GM19351 (cell line): ENCODE measurements at regions not wholly inside any gene's neighbourhood (a gene's known extent, or its start where the extent isn't known, plus 50 kb on each side); places are given as distances from the start of the nearest gene placed in this dataset.

Experiments used
- ATAC-seq: cut with Tn5 transposase; IDR thresholded peaks from one replicate; pipeline ENCODE4 v1.9.1; 2021; ENCODE audit warnings: mild to moderate bottlenecking, moderate library complexity; ENCODE audit not compliant: unreplicated experiment

DNA sequence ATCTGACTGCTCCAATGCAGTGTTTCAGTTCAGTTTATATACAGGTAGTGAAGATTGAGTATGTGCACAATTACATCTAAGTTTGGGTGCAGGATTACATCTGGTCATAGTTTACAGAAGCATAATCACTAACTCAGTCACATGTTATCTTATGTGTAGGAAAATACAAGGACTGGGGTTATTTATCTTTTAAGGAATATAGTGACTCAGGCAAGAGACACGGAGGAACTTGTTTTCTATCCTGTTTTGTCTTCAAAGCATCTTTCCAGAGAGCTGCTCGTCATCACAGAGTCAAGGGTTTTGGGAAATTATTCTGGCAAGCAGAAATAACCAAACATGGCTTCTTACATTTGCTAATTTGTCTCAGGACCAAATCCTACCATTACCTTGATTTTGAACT lies 1371.5 kb upstream of the TMEFF2 start:
- ATAC-seq: no peak

- ATAC-seq: no peak
Observed at GRCh38 chr2:193562031-193562430, 1367.3 kb upstream of the TMEFF2 start.

DNA sequence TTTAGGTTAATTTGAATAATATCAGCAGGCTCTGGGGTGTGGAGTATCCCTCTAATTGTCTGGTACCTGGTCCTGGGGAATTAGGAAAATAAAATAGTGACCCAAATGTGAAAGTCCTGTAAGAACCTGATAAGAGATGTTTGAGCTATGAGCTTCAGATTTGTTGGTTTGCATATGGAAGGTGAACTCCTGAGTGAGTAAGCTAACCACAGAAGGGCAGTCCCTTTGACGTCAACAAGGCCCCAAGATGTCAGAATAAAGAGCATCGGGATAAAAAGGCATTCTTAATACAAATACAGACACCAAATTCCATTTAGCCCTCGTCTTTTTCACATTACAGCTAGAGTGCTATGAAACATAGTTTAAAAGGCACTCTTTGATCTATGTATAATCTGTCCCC lies 1366.3 kb upstream of the TMEFF2 start:
- peak; percentile 50 for ATAC-seq

DNA sequence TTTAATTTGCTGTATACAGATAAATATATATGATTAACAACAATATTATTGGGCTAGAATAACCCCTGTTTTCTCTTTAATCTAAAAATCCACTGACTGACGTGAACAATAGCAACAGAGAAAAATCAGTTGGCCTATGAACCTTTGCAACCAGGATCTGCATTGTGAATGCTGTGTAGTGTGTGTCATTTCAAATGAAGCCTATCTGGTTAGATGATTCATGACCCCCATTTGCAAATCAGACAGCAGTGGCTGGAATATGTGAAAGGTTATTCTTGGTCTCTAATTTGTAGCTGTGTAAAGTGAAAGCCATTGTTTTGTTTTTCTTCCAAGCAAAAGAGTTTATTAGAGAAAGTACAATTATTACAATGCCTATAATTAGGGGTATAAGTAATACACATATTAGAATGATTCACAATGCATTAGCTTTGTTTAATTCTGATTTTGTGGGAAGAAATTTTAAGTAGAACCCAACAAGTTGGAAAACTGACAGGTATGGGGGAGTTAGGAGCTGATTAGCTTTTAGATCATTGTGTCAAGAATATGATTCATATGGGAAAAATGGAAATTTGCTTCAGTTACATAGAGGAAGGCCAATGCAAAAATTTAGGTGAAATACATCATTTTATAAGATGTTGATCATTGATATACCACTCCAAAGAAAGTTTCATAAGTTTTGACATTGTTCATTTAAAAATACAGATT lies 1362.2 kb upstream of the TMEFF2 start:
- no peak for ATAC-seq

GRCh38 chr2:193549661-193550060 lies 1354.9 kb upstream of the TMEFF2 start:
- ATAC-seq: no peak

- ATAC-seq: no peak
Observed at GRCh38 chr2:193542762-193543161, 1348.0 kb upstream of the TMEFF2 start.

GRCh38 chr2:193539188-193539587 lies 1344.5 kb upstream of the TMEFF2 start:
- peak; percentile 96 for ATAC-seq

DNA sequence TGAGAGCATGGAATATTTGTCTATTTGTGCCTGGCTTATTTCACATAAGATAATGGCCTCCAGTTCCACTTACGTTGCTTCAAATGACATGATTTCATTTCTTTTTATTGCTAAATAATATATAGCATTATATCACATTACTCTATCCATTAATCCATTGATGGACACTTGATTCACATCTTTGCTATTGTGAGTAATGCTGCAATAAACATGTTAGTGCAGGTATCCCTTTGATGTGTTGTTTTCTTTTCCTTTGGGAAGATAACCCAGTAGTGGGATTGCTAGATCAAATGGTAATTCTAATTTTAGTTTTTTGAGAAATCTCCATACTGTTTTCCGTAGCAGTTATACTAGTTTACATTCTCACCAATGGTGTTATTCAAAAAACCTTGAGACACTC lies 1343.3 kb upstream of the TMEFF2 start:
- no peak for ATAC-seq

GRCh38 chr2:193537531-193537930 lies 1342.8 kb upstream of the TMEFF2 start:
- ATAC-seq: no peak

DNA sequence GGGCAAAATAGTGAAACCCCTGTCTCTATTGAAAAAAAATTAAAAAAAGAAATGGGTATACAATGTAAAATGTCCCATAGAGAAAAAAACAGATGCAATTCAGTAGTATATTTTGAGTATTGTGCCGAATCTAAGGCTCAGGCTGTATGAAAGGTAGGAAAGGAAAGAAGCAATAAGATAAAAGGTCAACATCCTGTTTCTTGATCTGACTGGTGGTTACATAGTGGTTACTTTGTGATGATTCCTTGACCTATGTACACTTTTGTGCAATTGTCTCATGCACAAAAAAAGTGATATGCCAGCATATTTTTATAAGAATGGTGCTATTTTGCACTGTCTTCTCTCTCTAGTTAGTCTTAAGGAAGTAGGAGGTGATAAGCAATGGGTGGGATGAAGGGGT lies 1333.7 kb upstream of the TMEFF2 start:
- no peak for ATAC-seq

DNA sequence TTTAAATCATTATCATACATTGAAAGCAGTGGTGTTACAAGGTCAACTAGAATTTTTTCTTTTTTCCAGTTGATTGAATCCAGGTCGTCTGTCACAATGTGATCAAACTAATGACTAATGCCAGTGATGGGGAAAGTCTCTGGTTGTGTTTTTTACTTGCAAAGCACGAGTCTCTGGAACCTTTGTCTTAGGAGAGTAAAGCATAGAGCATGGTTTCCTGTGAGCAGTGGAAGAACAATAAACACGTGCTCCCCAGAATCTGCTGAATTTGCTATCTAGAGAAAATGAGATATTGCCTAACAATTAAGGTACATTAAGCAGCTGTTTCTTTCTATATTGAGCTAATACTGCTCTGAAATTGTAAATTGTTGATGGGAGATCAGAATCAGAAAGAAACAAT lies 1332.4 kb upstream of the TMEFF2 start:
- no peak for ATAC-seq

DNA sequence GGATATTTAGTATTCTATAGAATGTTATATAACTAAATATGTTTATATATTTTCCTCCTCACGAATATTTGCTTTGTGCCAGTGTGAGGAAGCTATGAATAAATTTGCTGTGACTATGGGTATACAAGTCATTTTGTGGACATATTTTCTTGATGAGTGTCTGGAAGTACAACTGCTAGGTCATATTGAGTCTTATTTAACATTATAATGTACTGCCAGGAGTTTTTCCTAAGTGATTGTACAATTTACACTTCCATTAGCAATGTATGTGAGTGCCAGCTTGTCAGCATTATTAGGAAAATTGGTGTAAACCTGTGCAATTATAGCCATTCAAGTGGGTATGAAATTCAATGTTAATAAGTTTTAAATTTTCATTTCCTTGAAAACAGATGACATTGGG lies 1328.9 kb upstream of the TMEFF2 start:
- ATAC-seq: no peak

- no peak for ATAC-seq
Observed at GRCh38 chr2:193521523-193521922, 1326.8 kb upstream of the TMEFF2 start.

- ATAC-seq: peak; percentile 46
Observed at GRCh38 chr2:193520709-193521458, 1326.2 kb upstream of the TMEFF2 start.

GRCh38 chr2:193518041-193518817 lies 1323.5 kb upstream of the TMEFF2 start:
- no peak for ATAC-seq

- ATAC-seq: no peak
Observed at GRCh38 chr2:193517615-193518014, 1322.9 kb upstream of the TMEFF2 start.

DNA sequence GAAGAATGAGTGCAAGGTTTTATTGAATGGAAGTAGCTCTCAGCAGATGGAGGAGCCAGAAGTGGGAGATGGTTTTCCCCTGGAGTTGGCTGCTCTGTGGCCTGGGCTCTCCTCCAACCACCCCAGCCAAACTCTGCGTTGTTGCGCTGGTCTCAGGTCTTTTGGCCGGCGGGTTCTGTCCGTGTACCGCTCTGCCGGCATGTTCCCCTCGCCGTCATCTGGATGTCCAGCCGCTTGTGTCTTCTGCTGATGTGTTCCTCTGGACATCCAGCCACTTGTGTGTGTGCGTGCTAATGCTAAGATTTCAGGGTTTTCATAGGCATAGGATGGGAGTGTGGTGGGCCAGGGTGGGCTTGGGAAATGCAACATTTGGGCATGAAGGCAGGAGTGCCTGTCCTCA lies 1311.3 kb upstream of the TMEFF2 start:
- no peak for ATAC-seq

GRCh38 chr2:193505620-193506019 lies 1310.9 kb upstream of the TMEFF2 start:
- ATAC-seq: no peak

GRCh38 chr2:193502363-193503035 lies 1307.8 kb upstream of the TMEFF2 start:
- no peak for ATAC-seq

GRCh38 chr2:193496786-193497185 lies 1302.1 kb upstream of the TMEFF2 start:
- ATAC-seq: no peak

GRCh38 chr2:193482557-193482956 lies 1287.8 kb upstream of the TMEFF2 start:
- ATAC-seq: peak; percentile 94
